Thoracic aorta (tissue), 2 donors: ENCODE measurements at regions not wholly inside any gene's neighbourhood (a gene's known extent, or its start where the extent isn't known, plus 50 kb on each side); places are given as distances from the start of the nearest gene placed in this dataset.

Experiments used
- ATAC-seq: fragments of 150-250 bp; one replicate; pipeline ENCODE4 v1.8.0; 2017; ENCODE audit warnings: low read depth; ENCODE audit not compliant: insufficient number of reproducible peaks, low FRiP score
- DNase-seq: peaks from one replicate; pipeline ENCODE4 v3.0.0-alpha.2; 2020; ENCODE audit warnings: low spot score
- H3K27ac ChIP-seq, 2 donors: fragments of 200-600 bp; sonication (generic); 1 replicate in 1 of 2; 2 replicates in 1 of 2; pipeline ENCODE4 v1.5.1; 2016; ENCODE audit warnings: mild to moderate bottlenecking in 2 of 2, moderate library complexity in 2 of 2
- H3K27me3 ChIP-seq: fragments of 200-600 bp; sonication (generic); replicated peaks from 2 replicates; pipeline ENCODE4 v1.6.0; 2016; ENCODE audit warnings: mild to moderate bottlenecking; ENCODE audit not compliant: insufficient read depth
- H3K36me3 ChIP-seq: fragments of 200-600 bp; sonication (generic); one replicate; pipeline ENCODE4 v1.5.1; 2016
- H3K4me1 ChIP-seq, 2 donors: fragments of 200-600 bp; sonication (generic); 1 replicate in 1 of 2; 2 replicates in 1 of 2; pipeline versions ENCODE4 v1.5.1 to v1.6.0; 2016; ENCODE audit warnings: low read depth in 2 of 2, mild to moderate bottlenecking in 1 of 2; ENCODE audit not compliant: control insufficient read depth in 1 of 2
- H3K4me3 ChIP-seq: fragments of 200-600 bp; sonication (generic); 2 replicates; pipeline ENCODE4 v1.5.1; 2016; ENCODE audit warnings: mild to moderate bottlenecking
- H3K9me3 ChIP-seq: fragments of 200-600 bp; sonication (generic); 2 replicates; pipeline ENCODE4 v1.5.1; 2016
- TF ChIP-seq, protein P1 (sequence below): fragments of 200-600 bp; sonication (generic); IDR thresholded peaks from one replicate; pipeline ENCODE4 v1.5.1; 2019; ENCODE audit warnings: antibody characterized with exemption

DNA sequence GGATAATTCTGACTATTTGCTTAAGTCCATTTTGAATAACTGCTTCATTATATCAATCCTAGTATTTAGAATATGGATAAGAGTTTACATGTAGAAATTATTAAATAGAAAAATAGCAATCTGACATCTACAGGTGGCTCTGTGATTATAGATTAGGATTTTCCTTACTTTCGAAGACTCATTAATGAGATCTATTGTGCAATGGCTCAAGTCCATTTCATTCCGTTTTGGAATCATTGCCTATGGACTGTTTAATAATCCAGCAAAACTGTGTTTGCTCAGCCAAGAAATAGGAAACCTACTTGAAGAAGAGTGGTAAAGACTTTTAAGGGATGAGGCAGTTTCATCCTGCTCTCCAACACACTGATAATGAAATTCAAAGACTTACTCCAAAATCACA lies 67.8 kb upstream of the SSTR1 start:
- H3K27me3 ChIP-seq, result no peaks in the 10 kb centered on the region
- DNase-seq, result no peak
- no peaks in the 10 kb centered on the region for H3K4me1 ChIP-seq
- no peak overlapping the region for H3K4me3 ChIP-seq
- ATAC-seq, result no peak
- TF ChIP-seq, protein P1, sequence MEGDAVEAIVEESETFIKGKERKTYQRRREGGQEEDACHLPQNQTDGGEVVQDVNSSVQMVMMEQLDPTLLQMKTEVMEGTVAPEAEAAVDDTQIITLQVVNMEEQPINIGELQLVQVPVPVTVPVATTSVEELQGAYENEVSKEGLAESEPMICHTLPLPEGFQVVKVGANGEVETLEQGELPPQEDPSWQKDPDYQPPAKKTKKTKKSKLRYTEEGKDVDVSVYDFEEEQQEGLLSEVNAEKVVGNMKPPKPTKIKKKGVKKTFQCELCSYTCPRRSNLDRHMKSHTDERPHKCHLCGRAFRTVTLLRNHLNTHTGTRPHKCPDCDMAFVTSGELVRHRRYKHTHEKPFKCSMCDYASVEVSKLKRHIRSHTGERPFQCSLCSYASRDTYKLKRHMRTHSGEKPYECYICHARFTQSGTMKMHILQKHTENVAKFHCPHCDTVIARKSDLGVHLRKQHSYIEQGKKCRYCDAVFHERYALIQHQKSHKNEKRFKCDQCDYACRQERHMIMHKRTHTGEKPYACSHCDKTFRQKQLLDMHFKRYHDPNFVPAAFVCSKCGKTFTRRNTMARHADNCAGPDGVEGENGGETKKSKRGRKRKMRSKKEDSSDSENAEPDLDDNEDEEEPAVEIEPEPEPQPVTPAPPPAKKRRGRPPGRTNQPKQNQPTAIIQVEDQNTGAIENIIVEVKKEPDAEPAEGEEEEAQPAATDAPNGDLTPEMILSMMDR, result no peak
- H3K9me3 ChIP-seq, result no peaks in the 10 kb centered on the region
- no peak overlapping the region for H3K27ac ChIP-seq
- no peaks in the 10 kb centered on the region for H3K36me3 ChIP-seq

DNA sequence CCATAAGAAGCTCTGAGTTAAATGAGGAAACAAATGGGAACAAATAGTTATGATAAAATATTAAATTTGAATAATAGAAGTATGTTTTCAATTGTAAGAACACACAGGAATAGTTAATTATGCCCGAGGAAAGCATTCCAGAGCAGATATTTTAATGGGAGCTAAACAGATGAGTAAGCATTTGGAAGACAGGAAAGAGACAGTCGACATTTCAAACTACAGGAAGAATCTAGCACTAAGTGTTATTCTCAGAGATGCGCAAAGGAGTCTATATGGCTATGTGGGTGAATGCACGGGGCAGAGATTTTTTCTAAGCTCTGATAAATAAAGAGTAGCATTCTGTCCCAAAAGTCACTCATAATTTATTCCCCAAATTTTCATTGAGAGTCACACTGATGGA lies 64.5 kb upstream of the SSTR1 start:
- Histone ChIP-seq H3K9me3 (no peaks in the 10 kb centered on the region), H3K4me3 (no peak overlapping the region), H3K4me1 (no peaks in the 10 kb centered on the region), H3K27ac (no peak overlapping the region), H3K36me3 (no peaks in the 10 kb centered on the region), H3K27me3 (no peaks in the 10 kb centered on the region)
- no peak for ATAC-seq
- TF ChIP-seq, protein P1, result no peak
- DNase-seq, result no peak

DNA sequence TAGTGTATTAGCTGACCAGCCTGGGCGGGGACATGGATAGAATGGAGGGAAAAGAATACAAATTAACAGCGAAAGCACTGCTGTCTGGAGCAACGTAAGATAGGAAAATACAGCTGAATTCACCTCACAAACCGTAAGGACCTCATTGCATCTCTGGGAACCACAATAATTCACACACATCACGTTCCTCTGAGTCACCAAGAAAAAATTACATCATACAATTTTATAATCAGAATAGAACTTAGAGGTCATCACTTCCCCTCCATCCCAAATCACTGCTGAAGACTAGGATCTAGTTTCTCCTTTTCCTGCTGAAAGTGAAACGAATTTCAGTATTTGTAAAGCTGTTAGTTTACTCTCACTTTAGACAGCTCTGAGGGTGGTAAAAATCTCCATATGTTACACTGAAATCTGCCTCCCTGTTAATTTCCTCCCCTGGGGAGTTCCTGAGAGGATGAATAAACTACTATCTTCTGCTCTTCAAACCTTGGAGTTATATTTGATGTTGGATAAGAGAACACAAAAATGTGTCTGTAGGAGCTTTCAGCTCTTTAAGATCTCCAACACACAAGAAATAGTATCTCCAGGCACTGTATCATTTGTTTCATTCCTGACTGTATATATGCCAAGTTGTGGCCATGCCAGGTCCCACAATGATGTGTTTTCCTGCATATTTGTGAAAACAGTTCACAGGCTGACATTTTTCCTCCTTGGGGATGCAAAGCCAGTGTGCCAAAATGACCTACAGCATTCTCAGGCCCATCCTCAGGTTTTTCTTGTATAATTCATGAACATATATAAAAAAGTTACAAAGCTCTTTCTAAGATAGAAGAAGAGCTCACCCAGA lies 63.8 kb upstream of the SSTR1 start:
- peaks cover 6% of the 10 kb centered on the region in 2 donors for H3K4me1 ChIP-seq
- TF ChIP-seq, protein P1, result no peak
- no peaks in the 10 kb centered on the region for H3K27me3 ChIP-seq
- ATAC-seq (peak; percentile 47), DNase-seq (no peak)
- no peaks in the 10 kb centered on the region for H3K9me3 ChIP-seq
- H3K36me3 ChIP-seq, result no peaks in the 10 kb centered on the region
- H3K4me3 ChIP-seq, result no peak overlapping the region
- H3K27ac ChIP-seq, result no peak overlapping the region

DNA sequence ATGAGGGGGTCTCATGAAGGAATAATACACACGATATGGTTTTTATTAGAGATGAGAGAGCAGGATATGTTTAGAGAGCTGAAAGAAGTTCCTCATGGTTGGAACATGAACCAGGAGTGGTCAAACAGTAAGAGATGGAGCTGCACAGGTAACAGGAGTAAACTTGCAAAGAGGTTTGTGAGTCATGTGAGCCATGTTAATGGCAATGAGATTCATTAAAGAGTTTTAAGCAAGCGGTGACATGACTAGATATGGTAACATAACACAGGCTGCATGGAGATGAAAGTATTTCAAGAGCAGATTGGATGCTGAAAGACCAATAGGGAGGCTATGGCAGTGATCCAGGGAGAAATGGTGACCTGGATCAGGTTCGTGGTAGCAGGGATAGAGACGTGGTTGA lies 62.6 kb upstream of the SSTR1 start:
- Histone ChIP-seq H3K27ac (no peak overlapping the region), H3K9me3 (no peaks in the 10 kb centered on the region), H3K4me1 (peaks cover 12 to 18% of the 10 kb centered on the region in 2 donors), H3K4me3 (no peak overlapping the region), H3K27me3 (no peaks in the 10 kb centered on the region), H3K36me3 (no peaks in the 10 kb centered on the region)
- DNase-seq, result no peak
- no peak for ATAC-seq
- TF ChIP-seq, protein P1, result no peak

DNA sequence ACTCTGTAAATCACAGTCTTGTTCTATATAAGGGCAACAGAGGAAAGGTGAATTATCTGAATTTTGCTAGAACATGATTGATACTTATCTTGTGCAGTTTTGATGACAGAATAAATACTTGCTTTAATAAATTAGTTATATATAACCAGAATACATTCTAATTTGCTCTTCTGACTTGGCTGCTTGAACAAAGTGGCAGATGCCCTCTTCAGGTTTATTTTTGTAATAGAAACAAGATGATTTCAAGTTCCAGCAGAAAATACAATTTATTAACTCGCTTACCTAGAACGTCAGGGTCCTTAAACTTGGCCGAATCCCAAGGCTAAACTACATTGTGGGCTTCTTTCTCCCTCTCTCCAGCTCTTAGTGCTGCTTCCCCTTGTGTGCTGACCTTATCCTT lies 57.6 kb upstream of the SSTR1 start:
- no peaks in the 10 kb centered on the region for H3K9me3 ChIP-seq
- peaks cover 12 to 18% of the 10 kb centered on the region in 2 donors for H3K4me1 ChIP-seq
- DNase-seq (no peak), ATAC-seq (no peak)
- TF ChIP-seq, protein P1, result no peak
- no peaks in the 10 kb centered on the region for H3K36me3 ChIP-seq
- peak overlapping the region in 1 of 2 donors; percentile 66 for H3K27ac ChIP-seq
- no peaks in the 10 kb centered on the region for H3K27me3 ChIP-seq
- H3K4me3 ChIP-seq, result no peak overlapping the region
